KBM-7 (cell line): ENCODE measurements at regions not wholly inside any gene's neighbourhood (a gene's known extent, or its start where the extent isn't known, plus 50 kb on each side); places are given as distances from the start of the nearest gene placed in this dataset.

ENCODE experiments used
- DNase-seq: peaks from one replicate; pipeline ENCODE4 v3.0.0-alpha.2; 2015
- in situ Hi-C: fragments of 300-500 bp; cut with MboI; formaldehyde crosslinking; loops from 2 replicates; pipeline ENCODE4 v1.14.3; 2020; ENCODE audit warnings: low sequenced_read_pairs, low pct_unique_long_range_greater_than_20kb, mixed read lengths

DNA sequence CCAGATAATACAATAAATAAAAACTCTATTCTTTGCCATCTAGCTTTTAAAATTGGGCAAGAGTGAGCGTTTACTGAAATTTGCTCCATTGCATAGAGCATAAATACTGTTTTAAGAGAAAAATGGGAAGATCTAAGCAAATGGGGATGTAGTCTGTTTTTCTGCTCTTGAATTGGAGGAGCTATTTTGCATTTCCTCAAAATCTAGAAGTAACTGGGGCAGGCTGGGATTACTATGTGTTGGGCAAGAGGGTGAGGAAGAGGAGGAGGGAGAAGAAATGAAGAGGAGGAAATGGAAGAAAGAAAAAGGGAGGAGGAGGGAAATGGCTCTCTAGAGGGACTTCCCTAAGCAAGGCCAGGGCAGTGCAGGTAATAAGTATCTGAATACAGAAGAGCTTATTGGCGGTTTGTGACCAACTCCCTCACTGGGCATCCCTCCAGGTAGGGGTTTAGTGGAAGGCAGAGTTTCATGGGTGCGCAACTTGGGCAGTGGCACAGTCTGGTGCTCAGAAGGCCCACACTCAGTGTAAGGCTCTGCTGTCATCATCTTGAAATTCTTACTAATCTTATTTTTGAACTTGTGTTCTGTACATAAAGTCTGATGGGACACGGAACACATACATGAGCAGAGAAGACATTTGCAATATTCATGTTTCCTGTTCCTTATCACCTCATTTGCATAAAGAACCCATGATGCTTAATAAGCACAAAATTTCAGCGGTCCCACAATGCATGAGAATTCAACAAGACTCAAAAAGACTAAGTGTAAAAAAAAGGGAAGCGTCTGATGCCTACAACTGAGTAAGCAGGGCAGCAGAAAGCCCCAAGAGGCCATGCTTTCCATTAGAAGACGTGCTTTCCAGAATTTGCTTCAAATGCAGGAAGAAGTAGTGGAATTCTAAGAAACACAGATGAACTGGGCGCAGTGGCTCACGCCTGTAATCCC lies 116.9 kb downstream of the EVX1 start:
- peak; percentile 39 for DNase-seq
- in situ Hi-C loops, result no loop called here

DNA sequence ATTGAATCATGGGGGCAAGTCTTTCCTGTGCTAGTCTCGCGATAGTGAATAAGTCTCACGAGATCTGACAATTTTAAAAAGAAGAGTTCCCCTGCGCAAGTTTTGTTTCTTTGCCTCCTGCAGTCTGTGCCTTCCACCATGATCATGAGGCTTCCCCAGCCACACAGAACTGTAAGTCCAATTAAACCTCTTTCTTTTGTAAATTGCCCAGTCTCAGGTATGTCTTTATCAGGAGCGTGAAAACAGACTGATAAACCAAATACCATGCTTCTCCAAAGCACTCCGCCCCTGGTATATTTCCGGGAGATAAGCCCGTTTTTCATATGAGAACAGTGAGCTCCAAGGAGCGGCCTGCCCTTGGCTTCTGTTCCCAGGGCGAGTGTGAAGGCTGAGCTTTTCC lies 118.9 kb downstream of the EVX1 start:
- in situ Hi-C loops, result no loop called here
- DNase-seq, result no peak

DNA sequence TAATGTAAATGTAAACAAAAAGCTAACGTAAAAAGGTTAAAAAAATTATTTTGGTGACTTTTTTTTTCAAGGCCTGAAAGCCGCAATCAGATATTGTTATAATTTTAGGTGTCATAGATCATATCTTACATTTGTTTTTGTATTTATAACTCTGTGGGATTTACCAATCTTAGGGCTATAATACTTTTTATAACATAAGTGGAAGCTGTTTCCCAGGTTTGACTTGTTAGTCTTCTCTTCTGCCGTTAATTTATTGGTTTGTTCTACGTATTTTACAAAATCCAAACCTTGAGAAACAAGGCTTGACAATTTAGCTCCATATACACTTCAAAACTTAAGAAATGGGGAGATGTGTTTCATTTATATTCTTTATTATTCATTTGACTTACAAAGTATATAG lies 119.4 kb downstream of the EVX1 start:
- in situ Hi-C loops, result no loop called here
- no peak for DNase-seq

DNA sequence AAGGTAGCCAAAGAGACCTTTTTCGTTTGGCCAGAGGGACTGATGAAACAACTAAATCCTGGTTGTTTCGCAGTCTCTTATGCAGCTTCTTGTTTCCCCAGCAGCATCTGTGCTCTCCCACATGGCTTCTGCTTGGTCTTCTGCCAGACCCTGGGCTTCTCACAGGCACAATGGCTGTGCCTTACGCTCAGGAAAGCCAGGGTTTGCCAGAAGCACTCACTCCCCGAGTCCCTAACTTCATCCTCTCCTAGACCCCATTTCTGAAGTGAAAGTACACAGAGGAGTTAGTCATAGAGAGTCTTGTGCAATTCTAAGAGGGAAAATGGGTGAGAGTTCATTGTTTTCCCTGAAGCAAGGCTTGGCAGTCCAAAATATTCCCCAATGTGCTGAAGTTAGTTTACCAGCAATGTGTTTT lies 121.7 kb downstream of the EVX1 start:
- DNase-seq, result no peak
- in situ Hi-C loops, result no loop called here

DNA sequence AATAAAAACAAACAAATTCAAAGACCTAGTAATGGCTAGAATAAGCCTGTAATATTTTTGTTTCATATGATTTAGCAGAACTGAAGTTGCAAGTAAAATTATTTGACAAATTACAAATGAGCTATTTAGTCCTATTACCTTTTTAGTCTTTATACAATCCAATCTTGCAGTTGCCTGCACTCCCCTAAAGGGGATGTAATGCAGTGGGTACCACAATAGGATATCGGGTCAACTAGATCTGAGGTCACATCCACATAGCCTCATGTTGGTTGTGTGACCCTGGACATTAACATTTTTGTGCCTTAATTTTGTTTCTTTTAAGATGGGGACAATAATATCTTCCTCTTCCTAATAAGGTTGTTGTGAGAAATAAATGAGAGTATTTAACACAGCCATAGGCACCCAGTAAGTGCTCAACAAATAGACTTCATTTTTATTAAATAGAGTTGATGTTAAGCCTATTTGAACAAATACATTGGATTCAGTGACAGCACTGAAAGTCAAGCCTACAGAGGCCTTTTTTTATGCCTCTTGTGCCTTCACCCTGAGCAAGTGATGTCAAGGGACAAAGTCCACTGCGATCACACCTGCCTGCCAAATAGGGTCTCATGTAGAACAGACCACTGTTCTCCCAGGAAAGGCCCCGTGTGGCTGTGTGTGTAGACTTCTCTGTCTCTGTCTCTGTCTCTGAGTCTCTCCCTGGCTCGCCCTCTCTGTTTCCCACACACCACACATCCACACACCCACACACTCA lies 124.8 kb downstream of the EVX1 start:
- DNase-seq, result no peak
- in situ Hi-C loops, result no loop called here

DNA sequence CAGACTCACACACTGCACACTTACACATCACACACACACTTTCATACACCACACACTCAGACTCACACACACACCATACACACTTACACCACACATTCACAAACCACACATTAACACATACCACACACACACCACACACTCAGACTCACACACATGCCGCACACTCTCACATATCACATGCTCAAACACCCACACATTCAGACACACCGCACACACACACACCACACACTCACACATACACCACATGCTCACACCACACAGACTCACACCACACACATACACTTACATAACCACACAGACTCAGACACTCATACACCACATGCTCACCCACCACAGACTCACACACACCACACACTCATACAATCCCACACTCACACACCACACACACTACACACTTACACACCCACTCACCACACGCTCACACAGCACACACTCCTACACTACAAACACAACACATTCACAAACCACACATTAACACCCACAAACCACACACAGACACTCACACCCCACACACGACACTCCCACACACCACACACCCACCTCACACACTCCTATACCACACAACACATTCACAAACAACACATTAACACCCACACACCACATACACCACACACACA lies 125.4 kb downstream of the EVX1 start:
- in situ Hi-C loops, result no loop called here
- no peak for DNase-seq

DNA sequence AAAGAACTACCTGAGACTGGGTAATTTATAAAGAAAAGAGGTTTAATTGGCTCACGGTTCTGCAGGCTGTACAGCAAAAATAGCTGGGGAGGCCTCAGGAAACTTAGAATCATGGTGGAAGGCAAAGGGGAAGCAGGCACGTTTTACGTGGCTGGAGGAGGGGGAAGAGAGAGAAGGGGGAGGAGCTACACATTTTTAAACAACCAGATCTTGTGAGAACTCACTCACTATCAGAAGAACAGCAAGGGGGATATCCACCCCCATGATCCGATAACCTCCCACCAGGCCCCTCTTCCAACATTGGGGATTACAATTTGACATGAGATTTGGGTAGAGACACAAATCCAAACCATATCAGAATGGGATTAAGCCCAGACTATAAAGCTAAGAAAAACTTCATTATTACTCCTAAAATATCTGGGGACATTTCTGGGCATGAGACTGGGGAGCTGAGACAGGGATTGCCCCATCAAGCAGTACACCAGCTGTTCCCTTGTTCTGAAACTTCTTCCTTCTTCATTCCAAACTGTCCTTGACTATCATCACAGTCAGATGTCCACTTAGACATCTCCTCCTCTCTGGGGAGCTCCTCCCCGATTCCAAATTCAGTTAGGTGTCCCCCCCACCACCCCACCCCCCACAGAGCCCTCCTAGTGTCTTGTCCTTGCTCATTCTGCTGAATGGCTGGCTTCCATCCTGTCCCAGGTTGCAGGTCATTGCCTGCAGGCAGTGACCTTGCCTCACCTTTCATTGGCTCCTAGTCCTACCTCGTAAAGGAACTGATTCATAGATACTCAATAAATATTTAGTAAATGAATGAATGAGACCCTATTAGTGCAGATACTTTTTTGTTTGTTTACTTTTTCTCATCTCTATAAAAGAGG lies 132.6 kb downstream of the EVX1 start:
- in situ Hi-C loops, result no loop called here
- DNase-seq, result peak; percentile 8

DNA sequence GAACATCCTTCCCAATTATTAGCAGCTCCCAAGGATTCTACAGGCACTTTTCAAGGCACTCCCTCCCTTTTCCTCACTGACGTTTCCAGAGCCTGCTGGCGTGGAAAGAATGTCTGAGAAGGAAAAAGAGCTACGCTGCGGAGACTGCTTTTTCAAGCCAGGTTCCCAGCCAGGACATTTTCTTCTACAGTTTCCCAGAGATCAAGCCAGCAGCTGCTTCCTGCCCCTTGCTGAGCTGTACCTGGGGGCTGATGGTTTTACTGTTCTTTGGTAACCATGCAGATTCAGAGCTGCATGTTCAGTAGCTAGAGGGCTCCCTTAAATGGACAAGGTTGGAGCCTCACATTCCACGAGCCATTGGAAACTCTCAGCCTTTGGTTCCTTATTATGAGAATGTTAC lies 133.4 kb downstream of the EVX1 start:
- in situ Hi-C loops, result no loop called here
- DNase-seq, result no peak

DNA sequence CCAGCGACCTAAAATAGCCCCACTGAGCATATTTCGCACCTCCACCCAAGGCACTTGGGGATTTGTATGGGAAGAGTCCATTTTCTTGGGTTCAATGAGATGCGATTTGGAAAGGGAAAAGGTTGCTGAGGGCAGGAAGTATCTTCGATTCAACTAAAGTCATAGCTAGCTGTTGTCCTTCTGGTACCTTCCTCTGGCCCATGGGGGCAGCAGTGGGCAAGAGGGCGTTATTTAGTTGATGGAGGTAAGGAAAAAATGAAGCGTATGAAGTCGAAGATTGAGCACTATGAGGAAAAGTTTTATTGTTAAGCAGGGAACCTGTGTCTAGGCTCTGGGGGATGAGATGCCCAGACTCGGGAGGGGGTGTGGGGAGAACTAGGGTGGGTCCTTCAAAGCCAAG lies 135.4 kb downstream of the EVX1 start:
- in situ Hi-C loops, result no loop called here
- no peak for DNase-seq

DNA sequence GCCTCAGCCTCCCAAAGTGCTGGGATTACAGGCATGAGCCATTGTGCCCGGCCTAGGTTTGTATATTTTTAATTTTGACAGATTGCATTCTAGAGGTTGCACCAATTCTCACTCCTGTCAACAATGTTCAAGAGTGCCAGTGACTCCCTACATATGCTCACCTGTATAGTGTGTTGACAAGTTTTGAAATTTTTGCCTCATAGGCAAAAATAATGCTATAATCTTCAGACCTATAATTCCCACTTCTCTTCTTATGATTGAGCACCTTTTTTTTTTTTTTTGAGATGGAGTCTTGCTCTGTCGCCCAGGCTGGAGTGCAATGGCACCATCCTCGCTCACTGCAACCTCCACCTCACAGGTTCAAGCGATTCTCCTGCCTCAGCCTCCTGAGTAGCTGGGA lies 139.7 kb downstream of the EVX1 start:
- in situ Hi-C loops, result no loop called here
- no peak for DNase-seq

DNA sequence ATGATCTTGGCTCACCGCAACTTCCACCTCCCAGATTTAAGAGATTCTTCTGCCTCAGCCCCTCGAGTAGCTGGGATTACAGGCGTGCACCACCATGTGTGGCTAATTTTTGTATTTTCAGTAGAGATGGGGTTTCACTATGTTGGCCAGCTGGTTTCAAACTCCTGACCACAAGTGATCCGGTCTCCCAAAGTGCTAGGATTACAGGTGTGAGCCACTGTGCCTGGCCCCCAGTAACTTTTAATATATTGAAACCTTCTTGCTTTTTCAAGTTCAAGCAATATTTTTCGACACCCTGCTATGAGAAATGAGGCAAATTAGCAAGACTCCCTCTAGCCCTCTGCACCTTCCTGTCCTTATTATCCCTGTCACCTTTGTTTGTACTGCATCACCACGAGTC lies 144.0 kb downstream of the EVX1 start:
- in situ Hi-C loops, result no loop called here
- DNase-seq, result no peak

DNA sequence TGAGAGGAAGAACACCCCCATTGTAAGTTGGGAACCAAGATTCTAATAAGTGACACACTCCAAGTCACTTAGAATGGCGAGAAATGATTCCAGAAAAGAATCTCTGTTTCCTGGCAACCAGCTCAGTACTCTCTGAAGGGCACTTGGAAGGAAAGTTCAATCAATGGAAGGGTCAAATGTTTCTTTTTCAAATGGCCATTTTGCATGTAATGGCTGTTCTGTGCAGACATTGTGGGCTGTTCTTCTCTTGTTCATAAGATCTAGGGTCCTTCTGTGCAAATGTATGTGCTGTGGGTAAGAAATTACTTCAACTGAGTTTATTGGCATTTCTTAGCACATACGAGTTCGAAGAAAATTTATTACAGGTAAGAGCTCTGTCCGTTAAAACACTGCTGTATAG lies 145.3 kb downstream of the EVX1 start:
- in situ Hi-C loops, result no loop called here
- no peak for DNase-seq

DNA sequence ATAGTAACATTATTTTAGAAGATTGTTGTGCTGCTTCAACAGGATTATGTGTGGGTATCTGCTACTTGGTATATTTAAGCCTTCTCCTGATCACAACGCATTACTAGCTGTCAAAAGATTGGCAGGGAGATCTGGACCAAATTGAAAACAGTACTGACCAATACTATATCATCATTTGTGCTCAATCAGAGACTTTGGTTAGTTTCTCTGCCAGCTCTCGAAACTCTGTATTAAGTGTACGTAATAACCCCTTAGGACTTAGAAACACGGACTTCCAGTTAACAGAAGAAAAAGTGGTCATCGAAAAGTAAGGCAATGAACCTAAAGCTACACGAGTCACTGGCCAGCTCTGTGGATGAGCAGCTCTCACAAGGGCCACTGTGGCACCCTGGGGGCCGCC lies 146.0 kb downstream of the EVX1 start:
- DNase-seq, result no peak
- in situ Hi-C loops, result no loop called here

DNA sequence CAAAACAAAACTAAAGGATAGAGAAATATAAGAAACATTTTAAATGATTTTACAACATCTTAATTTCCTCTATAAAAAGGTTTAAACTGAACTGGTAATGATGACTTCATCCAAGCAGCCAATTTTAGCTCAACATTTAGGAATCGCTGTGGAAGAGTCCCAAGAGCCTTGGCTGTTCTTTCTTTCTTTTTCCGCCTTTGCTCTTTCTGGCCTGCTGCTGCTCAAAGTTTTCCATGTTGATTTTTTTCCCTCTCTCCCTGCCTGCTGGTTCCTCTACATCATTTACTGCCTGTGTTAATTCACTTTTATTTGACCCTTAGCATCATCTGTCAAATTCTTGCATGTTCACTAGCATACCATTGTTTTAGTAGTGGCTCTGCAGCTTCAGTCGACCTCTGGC lies 146.9 kb downstream of the EVX1 start:
- no peak for DNase-seq
- in situ Hi-C loops, result no loop called here

DNA sequence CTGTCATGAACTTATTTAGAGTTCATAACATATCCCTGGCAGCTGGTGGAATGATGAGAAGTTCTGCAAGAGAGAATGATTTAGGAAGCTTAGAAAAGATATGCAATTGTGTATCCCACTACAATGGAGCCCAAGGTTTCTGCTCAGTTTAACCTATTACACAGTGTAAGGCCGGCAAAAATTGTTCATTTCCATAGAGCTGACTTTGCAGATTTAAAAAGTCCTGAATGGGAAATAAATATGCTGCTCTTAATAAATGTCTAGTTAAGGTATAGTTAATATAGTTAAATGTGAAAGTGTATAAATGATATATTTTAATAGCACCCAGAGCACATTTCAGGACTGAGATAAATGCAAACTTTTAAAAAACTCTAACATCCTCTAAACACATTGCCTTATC lies 149.9 kb downstream of the EVX1 start:
- in situ Hi-C loops, result no loop called here
- no peak for DNase-seq

DNA sequence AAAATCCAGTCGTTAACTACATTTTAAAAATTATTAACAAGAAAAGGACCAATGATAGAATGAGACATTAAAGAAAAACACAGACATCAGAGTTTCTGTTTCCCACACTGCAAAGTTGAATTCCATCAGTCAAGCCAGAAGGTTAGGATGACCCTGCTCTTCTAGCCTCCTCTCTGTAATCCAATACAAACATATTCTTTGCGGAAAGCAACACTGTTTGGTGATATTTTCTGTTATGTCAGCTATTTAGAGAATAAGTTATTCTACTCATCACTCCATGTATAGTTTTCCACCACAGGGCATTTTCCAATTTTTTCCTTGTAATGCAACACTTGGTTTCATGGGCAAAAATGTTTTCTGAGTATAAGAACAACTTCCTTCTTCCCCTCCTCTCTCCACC lies 152.3 kb downstream of the EVX1 start:
- no peak for DNase-seq
- in situ Hi-C loops, result no loop called here

DNA sequence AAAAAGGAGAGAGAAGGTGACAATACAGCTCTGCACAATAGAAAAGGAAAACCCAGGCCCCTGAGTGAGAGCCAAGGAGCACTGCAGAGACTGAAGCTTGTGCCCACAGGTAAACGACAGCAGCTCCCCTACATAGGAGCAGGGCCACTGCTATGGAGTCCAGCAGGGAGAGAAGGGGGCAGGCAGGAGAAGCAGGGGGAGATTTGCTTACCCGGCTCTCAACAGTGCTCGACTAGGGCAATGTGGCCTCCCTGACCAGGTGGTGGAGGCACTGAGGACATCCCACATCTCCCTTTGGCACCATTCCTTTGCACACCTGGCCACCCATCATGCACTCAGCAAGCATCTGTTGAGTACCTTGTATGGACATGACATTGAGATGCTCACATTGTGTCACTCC lies 153.0 kb downstream of the EVX1 start:
- no peak for DNase-seq

DNA sequence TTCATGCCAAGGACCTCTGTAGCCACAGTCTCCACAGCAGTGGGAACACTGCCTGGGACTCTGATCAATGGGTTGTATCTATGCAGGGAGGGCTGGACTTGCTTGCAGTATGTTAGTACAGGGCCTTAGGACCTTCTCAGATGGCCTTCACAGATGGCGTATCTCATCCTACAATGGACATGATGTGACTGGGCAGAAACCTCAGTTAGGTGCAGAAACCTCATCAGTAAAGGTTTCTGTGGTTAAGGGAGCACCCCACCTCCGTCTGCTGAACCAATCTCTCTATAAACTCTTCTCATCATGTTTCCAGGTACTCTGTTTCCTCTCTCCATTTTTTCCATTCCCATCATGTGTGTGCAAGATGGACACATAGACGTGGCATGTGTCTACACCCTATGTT lies 154.9 kb downstream of the EVX1 start:
- in situ Hi-C loops, result no loop called here
- no peak for DNase-seq

More for the DNA sequence above, 153.0 kb downstream of the EVX1 start:
- in situ Hi-C loops, result no loop called here

DNA sequence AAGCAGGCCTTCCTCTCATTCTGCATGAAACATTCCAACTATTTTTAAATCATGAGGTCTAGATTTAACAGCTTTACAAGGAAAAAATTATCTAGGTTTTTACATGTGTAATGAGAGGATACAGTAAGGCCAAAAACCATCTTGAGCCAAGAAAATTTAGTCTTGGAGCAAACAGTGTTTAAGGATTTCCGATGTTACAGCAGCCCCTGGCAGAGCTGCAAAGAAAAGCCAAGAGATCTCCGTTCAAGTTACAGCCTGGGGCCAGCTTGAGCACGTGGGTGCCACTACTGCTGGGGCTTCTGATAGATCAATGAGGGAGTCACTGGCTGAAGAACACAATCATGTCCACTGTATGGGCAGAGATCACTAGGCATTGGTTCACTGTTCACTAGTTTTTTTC lies 156.2 kb downstream of the EVX1 start:
- no peak for DNase-seq
- in situ Hi-C loops, result no loop called here
